SK-MEL-5 (cell line): ENCODE measurements at regions not wholly inside any gene's neighbourhood (a gene's known extent, or its start where the extent isn't known, plus 50 kb on each side); places are given as distances from the start of the nearest gene placed in this dataset.
"Not testable (repeated sequence)": the region's sequence is repeated elsewhere in the genome, so short reads cannot be mapped to it uniquely, and the experiment has no call there.

ENCODE experiments used
- DNase-seq: peaks from one replicate; pipeline ENCODE4 v3.0.0-alpha.2; 2016; ENCODE audit warnings: low read depth, low spot score
- in situ Hi-C: cut with HindIII; loops from 2 replicates; pipeline ENCODE4 v1.10.0; 2016; ENCODE audit warnings: low sequenced_read_pairs, high pct_unique_total_duplicates, low pct_unique_long_range_greater_than_20kb

- no peak for DNase-seq
- in situ Hi-C loops, result no loop called here
Observed at GRCh38 chr20:59469267-59470252, 134.8 kb upstream of the PHACTR3 start.

DNA sequence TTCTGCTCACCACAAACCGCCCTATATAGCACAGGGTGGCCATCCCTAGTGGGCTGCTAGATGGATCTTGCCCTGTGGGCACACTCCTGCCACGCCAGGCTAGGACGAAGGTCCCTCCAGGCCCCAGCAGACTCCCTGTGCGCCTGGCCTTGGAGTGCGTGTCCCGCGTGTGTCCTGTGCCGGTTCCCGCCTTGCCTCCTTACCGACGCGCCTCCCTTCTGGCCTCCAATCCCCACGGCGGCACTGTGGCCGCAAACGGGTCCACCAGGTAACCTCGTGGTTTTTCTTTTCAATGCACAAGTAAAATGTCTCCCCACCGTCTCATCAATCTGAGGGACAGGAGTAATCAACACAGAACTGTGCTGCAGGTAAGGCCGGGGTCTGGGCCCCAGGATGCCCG lies 133.8 kb upstream of the PHACTR3 start:
- in situ Hi-C loops, result no loop called here
- no peak for DNase-seq

DNA sequence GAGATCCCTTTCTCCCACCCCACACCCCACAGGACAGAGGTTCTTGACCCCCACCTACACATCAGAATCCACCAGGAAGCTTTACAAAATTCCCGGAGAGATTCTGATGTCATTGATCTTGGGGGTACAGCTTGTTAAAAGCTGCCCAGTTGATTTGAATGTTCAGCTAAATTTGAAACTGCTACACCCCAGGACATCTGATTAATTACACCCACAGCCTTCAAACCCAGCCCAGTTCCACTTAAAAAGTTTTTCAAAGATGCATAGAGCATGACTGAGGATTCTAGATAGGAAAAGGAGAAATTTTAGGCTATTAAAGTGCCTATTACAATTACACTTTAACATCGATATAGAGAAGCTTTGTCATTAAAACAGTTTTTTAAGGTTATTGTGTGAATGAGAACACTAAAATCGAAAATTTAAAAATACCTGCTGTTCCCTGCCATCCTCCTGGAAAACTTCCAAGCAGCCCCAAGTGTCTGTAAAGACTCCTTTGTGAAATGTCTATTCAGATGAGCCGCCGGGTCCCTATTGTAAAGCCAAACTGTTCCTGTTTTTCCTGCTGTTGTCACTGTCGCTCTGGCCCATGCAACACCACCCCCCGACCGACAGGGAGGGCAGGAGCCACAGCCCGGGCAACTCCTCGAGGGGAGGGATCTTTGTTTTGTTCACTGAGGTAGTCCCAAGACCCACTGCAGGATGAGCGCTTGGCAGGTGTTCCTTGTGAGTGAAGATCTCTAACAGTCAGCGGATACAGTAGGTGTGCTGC lies 132.5 kb upstream of the PHACTR3 start:
- in situ Hi-C loops, result no loop called here
- DNase-seq, result no peak

DNA sequence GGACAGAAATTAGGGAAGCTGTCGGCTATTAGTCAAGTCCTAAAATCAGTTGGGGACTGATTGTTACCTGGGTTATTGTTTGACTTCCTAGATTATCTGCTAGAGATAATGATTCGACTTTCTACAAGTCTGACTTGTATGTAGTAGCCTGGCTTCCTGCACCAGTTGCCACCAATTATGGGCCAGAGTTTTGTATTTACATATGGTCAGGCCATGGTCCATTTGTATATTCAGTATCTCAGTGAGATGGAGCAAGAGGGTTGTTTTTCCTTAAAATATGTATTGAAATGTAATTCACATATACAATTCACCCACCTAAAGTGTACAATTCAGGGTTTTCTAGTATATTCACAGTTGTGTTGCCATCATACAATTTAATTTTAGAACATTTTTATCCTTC lies 130.6 kb upstream of the PHACTR3 start:
- in situ Hi-C loops, result no loop called here
- no peak for DNase-seq

DNA sequence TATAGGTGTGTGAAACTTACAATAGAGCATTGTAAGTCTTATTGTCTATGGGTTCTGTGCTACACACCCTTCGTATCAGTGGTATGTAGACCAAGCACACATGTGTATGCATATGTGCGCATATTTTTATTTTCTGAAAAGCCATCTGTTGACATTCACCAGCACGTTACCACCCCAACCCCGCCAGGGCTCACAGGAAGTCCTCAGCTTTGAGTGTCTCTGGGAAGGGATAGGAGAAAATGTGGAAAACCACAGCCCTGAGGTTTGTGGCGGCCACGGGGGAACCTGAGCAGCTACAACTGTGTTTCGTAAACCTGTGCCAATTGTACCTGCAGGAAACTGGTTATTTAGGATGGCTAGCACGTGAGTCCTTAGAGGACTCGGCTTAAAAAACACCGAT lies 123.3 kb upstream of the PHACTR3 start:
- DNase-seq, result no peak
- in situ Hi-C loops, result no loop called here

- in situ Hi-C loops, result no loop called here
- no peak for DNase-seq
Observed at GRCh38 chr20:59481477-59482018, 122.8 kb upstream of the PHACTR3 start.

- in situ Hi-C loops, result no loop called here
- peak; percentile 88 for DNase-seq
Observed at GRCh38 chr20:59482351-59483187, 121.8 kb upstream of the PHACTR3 start.

GRCh38 chr20:59483481-59483880 lies 120.9 kb upstream of the PHACTR3 start:
- no peak for DNase-seq

GRCh38 chr20:59484228-59484627 lies 120.1 kb upstream of the PHACTR3 start:
- in situ Hi-C loops, result no loop called here
- DNase-seq, result no peak

More at GRCh38 chr20:59483481-59483880, 120.9 kb upstream of the PHACTR3 start:
- in situ Hi-C loops, result no loop called here

- in situ Hi-C loops, result no loop called here
Observed at GRCh38 chr20:59485576-59486454, 118.5 kb upstream of the PHACTR3 start.

DNA sequence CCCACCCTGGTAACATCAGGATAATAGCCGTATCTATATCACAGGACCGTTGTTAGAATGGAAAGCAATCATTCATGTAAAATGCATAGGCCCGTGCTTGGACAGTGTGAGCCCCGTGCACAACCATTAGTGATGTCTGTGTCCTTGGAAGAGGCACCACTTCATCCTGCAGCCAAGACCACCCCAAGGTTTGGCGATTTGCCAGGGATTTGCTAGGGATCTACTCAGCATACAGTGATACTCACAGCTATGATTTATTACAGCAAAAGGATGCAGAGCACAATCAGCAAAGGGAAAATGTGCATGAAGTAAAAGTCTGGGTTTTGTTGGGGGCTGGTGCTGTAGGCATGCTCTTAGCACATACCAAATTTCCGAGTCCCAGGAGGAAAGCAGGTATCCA lies 115.9 kb upstream of the PHACTR3 start:
- in situ Hi-C loops, DNase-seq: not testable (repeated sequence)

More at GRCh38 chr20:59485576-59486454, 118.5 kb upstream of the PHACTR3 start:
- no peak for DNase-seq

DNA sequence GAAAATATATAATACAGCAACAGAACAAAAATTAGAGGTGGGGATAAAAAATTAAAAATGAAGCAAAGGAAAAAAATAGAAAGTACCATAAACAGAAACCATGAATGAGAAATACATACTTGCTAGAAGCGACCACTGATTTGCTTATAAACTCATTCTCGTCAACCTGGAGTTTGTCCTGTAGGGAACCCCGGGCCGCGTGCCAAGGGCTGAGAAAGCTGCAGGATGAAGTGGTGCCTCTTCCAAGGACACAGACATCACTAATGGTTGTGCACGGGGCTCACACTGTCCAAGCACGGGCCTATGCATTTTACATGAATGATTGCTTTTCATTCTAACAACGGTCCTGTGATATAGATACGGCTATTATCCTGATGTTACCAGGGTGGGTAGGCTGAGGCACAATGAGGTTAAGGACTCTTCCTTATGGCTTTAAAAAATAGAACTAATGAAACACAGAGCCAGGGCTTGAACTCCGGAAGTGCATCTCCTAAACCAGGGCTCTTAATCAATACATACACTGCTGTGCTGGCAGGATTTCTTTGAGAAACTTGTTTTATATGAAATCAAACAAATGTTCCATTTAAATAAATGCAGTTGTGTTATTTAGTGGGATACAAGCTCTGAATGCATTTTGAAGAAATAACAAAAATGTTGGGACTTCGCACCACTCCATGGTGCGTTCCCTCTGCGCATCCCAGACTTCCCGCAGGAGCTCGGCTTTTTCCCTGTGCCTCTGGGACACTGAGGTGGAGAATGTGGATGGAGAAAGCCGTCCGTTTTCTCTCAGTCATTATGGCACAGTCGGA lies 113.9 kb upstream of the PHACTR3 start:
- DNase-seq, in situ Hi-C loops: not testable (repeated sequence)

GRCh38 chr20:59491884-59492283 lies 112.5 kb upstream of the PHACTR3 start:
- no peak for DNase-seq
- in situ Hi-C loops, result no loop called here

- in situ Hi-C loops, result no loop called here
- no peak for DNase-seq
Observed at GRCh38 chr20:59493926-59494325, 110.4 kb upstream of the PHACTR3 start.

GRCh38 chr20:59495166-59495565 lies 109.2 kb upstream of the PHACTR3 start:
- no peak for DNase-seq
- in situ Hi-C loops, result no loop called here
